Forelimb muscle (tissue), 1 donor: ENCODE measurements at regions not wholly inside any gene's neighbourhood (a gene's known extent, or its start where the extent isn't known, plus 50 kb on each side); places are given as distances from the start of the nearest gene placed in this dataset.

Experiments used
- DNase-seq: peaks from one replicate; pipeline ENCODE4 v3.0.0-alpha.2; 2013; ENCODE audit warnings: low read depth

DNA sequence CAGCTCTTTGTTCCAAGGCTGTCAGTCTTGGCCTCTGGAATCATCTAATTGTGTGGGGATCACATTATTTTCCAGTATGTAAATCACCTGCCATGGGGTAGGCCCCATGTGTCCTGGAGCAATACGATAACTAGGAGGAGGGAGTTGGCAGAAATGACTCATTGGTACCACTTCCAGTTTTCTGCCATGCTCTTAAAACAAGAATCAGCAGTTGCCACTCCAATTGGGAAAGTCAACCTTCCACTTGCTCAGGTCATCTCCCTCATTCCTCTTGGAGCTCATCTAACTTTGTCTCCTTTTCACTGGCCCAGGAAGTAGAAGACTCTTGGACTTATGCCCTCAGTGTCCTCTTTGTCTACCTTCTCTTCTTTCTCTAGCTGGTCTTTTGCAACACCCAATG lies 487.0 kb downstream of the SLC4A3 start:
- no peak for DNase-seq

DNA sequence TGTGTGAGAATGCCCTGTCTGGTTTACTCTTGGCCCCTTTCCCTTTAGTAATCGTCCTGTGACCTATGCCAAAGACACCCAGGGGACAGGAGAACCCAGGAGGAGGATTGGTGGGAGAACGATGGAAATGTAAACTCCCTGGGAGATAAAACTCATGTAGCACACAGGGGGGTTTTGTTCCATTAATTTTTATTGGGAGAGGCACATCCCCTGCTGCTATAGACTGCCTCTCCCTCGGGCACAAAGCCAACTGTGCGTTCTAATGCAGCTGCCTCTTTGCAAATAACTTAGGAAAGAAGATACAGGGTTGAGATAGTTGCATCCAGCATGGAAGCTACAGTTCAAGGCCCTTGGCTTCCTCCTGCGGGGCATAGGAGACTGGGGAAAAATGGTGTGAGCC lies 489.6 kb downstream of the SLC4A3 start:
- DNase-seq: no peak

DNA sequence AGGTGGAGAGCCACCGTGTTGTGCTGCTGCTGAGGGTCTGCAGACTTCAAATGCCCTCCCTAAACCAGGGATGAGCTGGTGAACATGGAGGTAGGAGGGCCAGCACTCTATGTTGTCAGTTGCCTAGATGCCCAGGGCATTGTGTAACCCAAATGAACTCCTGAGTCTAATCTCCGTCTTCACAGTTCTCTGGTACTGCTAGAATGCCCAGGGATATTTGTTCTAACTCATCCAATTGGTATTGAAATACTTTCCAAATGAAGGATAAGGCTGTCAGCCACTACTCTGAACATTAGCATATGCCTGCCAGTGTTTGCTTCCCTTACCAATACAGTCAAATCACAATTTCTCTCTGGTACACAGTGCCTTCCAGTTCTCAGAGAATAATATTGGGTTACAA lies 492.6 kb downstream of the SLC4A3 start:
- no peak for DNase-seq

DNA sequence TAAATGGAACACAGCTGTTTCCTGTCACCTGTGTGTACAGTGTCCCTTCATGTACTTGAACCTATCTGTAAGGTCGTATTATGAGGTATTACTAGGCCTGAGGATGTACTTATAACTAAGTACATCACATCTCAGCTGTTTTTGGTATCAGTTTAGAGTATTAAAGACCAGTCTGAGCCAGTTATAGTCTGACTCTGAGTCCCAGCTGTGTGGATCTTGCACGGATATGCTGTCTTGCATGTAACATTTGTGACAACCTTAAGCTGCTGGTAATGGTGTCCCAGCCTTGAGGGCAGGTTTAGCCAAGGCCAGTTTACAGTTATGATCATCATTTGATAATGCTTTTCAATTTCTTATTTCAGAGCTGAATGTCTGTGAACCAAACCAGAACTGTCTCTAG lies 496.3 kb downstream of the SLC4A3 start:
- DNase-seq: no peak

DNA sequence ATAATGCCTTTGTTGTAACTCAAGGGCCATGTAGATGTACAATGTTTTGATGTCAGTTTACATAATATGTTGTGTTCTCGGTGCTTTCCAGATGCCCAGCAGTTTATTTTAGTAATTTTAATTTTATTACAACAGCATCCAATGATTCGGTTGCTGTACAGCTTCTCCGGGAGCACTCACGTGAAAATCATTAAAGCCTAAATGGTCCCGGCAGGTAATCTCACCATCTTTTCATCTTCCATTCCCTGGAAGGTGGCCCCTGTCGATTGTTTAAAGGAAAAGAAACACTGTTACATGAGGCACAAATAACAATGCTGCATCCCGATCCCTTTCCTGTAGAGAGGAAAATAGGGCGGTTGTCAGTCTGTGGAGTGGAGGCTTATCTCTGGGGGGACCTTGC lies 498.1 kb downstream of the SLC4A3 start:
- no peak for DNase-seq

DNA sequence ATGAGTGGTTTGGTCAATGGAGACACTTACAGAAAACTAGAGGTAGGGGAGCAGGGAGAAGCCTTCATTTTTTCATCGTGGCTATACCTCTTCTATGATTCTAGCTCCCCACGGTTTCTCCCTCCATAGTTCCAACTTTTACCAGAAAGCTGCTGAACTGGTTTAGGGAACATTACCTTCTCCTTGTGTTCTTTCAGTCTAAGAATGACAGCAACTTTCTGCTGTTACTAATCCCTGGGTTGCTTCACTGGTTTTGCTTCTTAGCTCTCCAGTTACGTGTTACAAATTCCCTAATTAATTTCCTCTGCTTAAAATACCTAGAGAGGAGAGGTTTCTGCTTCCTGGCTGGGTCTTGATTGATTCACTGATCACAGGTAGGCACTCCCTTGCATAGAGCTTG lies 499.9 kb downstream of the SLC4A3 start:
- DNase-seq: no peak

DNA sequence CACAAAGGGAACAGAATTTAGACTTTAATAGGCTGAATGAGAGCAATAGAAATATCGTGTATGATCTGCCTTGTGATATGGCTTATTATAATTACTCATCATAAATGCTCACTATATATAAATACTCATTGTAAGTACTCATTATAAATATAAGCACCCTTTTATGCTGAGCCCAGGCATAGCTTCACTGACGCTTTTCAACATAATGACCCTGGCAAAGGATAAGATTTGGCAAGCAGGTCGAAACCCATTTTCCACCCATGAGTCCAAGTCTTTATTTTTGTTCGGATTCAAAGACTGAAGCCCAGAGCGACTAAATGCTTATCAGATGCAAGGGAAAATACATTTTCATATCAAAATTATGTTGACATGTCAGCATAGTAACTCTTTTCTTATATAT lies 500.4 kb downstream of the SLC4A3 start:
- no peak for DNase-seq

DNA sequence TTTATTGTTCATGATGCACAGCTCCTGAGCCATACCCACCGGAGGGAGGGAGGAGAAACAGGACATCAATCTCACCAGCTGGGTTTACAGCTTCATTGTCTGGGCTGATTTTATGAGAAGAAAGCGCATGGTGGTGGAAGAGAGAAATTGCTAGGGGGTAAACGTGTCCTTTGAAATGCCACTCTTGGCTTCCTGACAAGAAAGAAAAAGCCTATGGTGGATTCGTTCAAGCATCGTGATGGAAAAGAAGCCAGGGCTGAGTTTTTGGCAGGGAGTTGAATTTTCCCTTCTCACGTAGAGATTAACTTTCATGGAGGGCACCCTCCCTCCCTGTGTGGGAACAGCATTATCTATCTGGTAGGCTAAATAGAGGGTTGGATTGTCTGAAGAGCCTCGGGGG lies 502.0 kb downstream of the SLC4A3 start:
- no peak for DNase-seq

DNA sequence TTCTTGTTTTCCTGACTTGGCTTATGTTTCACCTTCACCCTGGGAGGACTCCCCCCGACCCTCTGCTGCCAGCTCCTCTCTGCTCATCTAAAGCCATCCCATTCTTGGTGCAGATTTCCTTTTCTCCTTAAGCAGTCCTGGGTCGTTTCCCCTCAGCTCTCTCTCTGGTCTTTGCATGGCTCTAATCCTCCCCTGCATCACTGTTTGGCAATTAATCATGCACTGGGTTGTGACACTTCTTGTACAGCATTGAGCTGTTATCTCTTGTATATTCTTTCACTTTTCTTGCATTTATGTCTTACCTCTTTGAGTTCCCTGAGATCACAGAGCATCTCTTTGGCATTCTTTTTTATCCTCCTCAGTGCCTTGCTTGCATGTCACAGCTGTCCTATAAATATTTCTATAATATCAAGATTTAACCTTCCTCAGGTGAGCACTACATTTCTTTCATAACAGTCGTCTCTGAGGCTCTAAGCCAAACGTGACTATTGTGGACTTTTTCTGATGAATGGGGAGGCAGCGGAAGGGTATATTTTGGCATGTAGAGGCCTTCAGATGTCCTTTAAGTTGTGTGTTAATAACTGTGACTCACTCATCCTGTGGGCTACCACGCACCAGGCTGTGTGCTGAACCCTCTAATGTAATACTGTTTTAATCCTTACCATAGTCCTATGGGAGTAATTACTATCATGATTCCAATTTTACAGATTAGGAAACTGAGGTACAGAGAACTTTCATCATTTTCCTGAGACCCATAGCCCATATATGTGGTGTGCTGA lies 507.5 kb downstream of the SLC4A3 start:
- DNase-seq: no peak

DNA sequence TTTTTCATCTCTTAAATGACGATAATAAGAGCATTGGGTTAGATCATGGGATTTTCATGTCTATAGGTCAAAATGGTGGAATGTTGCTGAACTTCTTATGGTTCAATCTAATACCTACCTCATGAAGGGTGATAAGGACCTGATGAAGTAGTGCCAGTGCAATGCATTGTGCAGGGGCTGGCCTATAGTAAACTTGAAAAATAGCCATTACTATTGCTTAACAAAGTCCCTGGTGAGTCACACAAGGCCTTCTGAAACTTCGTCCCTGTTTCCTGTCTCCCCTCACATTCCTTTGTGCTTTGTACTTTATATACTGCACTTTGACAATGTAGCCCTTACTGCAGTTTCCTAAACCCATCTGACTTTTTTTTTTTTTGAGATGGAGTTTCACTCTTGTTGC lies 515.9 kb downstream of the SLC4A3 start:
- DNase-seq: no peak

DNA sequence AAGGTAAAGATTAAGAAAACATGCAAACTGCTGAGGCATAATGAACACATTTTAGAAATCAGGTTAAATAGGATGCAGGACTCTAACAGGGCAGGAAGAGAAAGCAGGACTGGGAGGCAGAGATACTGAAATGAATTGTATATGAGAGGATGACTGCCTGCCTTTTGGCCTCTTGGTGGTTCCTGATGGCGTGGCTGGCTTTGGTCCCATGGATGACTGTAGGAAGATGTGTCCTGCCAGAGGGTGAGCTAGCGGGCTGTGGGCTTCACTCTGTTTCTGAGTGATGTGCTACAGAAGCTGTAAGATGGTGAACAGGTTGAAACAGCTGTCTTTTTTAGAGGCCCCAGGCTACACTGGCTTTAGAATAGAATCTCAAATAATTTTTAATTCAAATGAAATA lies 517.0 kb downstream of the SLC4A3 start:
- DNase-seq: no peak

DNA sequence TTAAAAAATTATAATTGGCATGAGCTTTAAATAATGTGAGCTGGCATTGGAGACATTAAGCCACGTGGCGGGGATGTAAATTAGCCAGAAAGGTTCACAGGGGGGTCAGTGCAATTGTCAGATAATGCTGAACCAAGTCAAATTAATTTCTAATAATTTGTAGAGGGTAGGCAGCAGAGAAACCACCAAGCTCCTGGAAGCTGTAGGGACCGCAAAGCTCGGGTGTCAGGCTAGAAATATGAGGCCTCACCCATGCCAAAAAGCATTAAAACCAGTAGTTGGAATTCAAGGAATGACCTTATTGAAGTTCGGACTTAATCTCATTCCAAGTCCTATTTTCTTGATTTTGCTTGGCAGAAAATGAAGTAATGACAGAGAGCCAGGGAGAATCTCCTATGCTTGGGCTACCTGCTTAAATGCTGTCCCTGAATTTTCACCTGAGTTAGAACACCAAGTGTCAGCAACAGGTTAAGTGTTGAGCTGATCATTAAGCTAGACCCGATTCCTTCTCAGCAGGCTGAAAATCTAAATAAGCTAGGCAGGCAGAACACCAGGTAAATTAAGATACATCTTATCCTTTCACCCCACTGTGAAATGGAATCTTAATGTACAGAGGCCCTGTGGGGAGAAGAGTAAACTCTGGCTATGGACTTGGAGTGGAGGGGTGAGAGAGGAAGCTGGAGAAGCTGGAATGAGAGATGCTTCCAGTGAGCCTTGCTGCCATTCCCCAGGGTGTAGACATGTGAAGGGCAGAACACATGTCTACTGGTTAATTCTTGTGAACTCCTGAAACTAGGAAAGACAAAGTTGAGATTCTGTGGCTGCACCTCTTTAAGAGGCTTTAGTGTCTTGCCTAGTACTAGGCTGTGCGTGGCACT lies 520.0 kb downstream of the SLC4A3 start:
- DNase-seq: no peak

DNA sequence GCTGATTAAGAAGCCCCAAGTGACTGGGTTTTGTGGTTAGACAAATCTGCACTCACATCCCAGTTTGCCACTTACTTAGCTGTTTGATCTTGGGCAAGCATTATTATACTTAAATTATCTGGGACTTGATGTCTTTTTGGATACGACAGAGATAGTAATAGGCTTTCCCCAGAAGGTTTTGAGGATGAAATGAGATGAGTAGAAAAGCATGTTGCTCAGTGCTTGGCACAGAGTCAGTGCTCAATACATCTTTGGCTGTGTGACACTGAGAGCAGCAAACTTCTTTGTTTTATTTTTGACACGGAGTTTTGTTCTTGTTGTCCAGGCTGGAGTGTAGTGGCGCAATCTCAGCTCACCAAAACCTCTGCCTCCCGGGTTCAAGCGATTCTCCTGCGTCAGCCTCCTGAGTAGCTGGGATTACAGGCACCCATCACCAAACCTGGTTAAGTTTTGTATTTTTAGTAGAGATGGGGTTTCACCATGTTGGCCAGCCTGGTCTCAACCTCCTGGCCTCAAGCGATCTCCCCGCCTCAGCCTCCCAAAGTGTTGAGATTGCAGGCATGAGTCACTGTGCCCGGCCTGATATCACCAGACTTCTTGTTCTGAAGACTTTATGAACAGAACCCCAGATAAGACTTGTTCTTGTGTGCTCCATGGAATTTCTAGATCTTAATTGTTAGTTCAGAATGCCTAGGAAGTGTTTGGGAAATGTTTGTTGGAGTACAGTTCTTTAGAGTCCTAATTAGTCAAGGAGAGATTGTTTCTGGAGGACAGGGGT lies 521.2 kb downstream of the SLC4A3 start:
- no peak for DNase-seq

DNA sequence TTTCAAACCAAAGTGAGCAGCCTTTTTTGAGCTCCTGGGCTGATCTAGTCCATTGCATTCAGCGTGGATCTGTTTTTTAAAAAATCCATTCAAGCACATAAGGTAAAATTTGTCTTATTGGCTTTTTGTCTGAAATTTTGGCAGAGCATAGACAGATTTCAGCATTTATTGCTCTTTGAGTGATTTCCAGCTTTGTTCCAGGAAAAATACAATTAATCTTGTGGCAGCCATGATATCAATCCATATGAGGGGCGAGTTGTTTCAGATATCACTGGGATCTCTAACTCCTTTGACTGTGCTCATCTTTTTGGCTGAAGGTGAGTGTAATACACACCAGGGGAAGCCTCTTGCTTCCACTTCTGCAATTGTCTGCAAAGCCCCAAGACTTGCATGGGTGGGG lies 523.9 kb downstream of the SLC4A3 start:
- DNase-seq: no peak

DNA sequence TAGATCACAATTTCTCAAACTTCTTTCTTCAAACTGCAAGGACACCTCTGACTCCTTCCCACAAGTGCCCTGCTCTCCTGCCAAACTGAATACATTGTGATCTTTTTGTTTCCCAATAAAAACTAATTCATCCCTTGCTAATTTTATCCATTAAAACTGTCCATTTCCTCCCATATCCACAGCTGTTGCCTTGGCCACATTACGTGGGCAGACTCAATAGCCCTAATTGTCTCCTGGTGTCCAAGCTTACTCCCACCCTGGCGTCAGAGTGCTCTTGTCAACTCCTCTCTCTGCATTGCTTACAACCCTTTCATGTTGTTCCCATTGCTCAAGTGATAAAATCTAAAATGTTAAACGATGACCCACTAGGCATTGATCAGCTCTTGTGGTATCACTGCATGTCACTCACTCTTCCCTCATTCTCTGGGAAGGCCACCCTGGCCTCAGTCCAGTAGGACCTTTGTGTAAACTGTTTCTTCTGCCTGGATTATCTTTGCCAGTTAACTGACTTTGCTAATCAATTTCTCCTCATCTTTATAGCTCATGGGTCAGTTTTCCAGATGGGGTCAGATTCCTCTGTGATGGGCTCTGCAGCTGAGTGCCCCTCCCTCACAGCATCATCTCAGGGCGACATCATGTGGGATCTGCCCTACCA lies 525.0 kb downstream of the SLC4A3 start:
- no peak for DNase-seq

DNA sequence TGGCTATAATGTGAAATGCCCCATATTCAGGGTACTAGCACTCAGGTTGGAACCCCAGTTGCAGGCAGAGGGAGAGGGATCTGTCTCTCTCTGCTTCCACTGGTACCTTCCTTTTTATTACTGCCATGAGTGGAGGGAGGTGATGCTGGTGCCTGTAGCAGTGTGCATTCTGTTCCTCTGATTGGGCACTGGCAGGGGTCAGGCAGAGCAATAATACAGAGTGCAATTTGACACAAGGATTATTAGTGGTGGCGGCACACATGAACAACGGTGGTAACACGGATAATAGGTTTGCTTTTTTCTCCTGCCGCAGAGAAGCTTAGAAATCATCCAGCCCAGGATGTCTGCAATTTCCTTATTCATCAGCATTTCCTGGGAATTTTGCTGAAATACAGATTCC lies 525.7 kb downstream of the SLC4A3 start:
- DNase-seq: no peak

DNA sequence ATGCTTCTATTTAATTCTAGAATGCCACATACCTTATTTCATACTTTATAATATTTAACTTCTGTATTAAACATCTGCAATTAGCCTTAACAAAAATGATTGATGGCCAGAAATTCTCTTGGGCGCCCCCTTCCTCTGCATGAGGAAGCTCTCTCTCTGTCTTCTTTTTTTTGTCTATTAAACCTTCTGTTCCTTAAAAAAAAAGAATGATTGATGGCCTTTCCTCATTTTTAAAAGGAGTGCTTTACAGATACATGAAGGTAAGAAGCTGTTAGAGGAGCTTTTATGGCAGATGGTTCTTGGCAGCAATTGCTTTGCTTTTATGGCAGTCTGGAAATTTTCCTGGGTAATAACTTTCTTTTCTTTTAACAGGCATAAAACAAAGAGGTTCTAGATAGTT lies 526.9 kb downstream of the SLC4A3 start:
- DNase-seq: no peak

DNA sequence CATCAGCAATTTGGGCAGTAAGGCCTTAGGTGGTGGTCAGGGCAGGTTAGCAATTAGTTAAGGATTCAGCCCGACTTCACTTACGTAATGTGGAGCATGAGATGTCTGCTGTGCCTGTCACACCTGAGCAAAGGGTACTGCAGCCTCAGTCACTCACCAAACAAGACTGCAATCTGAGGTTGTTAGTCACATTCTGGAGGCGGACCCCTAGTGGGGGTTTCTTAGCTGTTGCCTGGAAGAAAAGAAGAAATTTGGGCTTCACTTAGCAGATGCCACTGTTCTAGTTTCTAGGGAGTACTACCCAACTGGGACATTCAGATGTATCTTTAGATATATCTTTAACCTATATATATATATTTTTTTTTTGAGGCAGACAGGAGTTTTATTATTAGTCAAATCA lies 529.9 kb downstream of the SLC4A3 start:
- no peak for DNase-seq

DNA sequence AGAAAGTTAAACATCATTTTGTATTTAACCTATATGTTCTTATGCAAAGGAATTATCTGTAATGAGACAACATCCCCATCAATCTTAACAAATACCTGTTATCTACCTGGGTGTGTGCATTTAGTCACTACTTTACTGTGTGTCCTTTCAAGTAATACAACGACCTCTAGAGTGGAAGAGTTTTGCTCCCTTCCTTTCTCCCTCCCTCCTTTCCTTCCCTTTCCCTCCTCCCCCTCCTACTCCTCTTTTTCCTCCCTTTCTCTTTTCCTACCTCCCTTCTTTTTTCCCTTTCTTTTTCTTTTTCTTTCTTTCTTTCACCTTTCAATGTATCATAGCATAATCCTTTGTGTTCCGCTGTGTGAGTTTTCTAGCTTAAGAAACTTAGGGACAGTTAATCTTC lies 532.3 kb downstream of the SLC4A3 start:
- no peak for DNase-seq

DNA sequence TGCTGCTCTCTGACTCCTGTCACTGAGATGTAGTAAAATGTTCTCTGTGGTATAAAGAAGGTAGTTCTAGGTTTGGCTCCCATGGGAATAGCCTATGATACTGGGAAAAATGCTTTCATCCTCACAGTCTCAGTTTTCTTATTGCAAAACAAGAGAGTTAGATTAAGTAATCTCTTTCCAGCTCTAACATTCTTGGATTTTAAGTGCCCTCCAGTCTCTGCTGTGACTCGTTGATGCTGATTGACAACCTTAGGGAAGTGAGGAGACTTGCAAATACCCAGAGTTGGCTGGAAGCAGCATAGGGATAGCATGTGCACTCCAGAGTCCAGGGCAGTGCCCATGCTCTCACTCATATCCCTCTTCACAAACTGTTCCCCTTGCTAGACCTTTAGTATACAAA lies 534.9 kb downstream of the SLC4A3 start:
- no peak for DNase-seq

DNA sequence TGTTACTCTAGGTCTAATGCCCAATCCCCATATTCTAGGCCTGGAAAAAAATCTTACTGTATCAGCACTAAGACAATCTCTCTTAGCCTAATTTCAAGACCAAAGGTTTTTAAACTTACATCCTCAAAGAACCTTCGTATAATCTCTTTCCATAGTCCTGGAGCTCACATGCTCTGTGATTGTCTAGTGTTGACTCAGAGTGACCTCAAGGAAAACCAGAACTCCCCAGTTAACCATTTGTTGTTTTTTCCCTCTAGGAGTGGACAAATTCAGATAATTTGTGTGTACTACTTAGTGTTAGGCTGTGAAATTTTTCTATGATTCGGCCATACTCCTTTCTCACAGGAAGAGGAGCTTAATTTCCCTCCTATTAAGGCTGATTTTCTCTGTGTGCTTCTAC lies 536.1 kb downstream of the SLC4A3 start:
- no peak for DNase-seq

DNA sequence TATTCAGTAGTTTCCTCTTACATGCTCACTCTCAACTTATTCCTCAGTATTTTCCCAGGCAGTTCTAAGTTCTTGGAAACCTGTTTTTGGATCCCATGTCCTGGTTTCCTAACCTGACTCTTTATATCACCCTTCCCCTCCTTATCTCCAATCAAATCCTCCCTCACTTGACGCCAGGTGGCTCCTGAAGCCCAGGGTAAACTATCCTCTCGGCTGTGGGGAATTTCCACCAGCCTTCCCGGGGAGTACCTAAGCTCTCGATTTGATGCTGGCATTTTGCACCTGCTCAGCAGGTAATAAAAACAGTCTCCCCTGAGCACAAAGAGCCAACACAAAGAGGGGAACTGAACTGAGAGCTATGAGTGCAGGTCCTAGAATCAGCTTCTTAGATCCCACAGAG lies 538.0 kb downstream of the SLC4A3 start:
- no peak for DNase-seq
